ENCODE measurements at regions not wholly inside any gene's neighbourhood (a gene's known extent, or its start where the extent isn't known, plus 50 kb on each side); places are given as distances from the start of the nearest gene placed in this dataset.

GRCh38 chr2:223524066-223524465 is 78.1 kb downstream of the SCG2 start:
- no peak for TF ChIP-seq CTCF (conservative IDR thresholded peaks at IDR 0.05; ENCODE audit: low read depth, low read length)
- no peak for TF ChIP-seq EZH2 (IDR thresholded peaks at IDR 0.05; ENCODE audit: low read length, unreplicated experiment)
- no peak for TF ChIP-seq EZH2phosphoT487 (IDR thresholded peaks at IDR 0.05; ENCODE audit: borderline replicate concordance, low read length)

All from PC-3 (cell line).